Vagina (tissue), 2 donors: ENCODE measurements at regions not wholly inside any gene's neighbourhood (a gene's known extent, or its start where the extent isn't known, plus 50 kb on each side); places are given as distances from the start of the nearest gene placed in this dataset.

Experiments
- CTCF ChIP-seq, 3 experiments: fragments of 450-650 bp in 2 of 3; fragments of 200-600 bp in 1 of 3; sonication (generic) in 1 of 3; IDR thresholded peaks; one replicate each; pipeline ENCODE4 v1.5.1; 2017 to 2019; ENCODE audit warnings: antibody characterized with exemption in 3 of 3, mild to moderate bottlenecking in 2 of 3, moderate library complexity in 2 of 3
- POLR2A ChIP-seq, 2 donors: fragments of 450-650 bp; IDR thresholded peaks; one replicate each; pipeline ENCODE4 v1.6.1; 2017; ENCODE audit warnings: antibody characterized with exemption in 2 of 2, mild to moderate bottlenecking in 2 of 2, moderate library complexity in 2 of 2
- POLR2AphosphoS5 ChIP-seq, 2 donors: sonication (generic); formaldehyde crosslinking; IDR thresholded peaks; one replicate each; pipeline ENCODE4 v1.9.0; 2017; ENCODE audit warnings: antibody characterized with exemption in 2 of 2, mild to moderate bottlenecking in 2 of 2, low read depth in 1 of 2; ENCODE audit not compliant: insufficient read depth in 1 of 2

- TF ChIP-seq POLR2A (IDR thresholded peaks at IDR 0.05) = no peak
- TF ChIP-seq CTCF (IDR thresholded peaks at IDR 0.05) = no peak
- no peak for TF ChIP-seq POLR2AphosphoS5 (IDR thresholded peaks at IDR 0.05; ENCODE audit: insufficient read depth in 1 of 2, low read depth in 1 of 2)
These were observed 947.6 kb upstream of the POT1 start for GRCh38 chr7:125877246-125877645.
